BJ (cell line): ENCODE measurements at regions not wholly inside any gene's neighbourhood (a gene's known extent, or its start where the extent isn't known, plus 50 kb on each side); places are given as distances from the start of the nearest gene placed in this dataset.

Experiments
- CTCF ChIA-PET: fragments of 350-600 bp; formaldehyde crosslinking; extraction: SDS; loops from one replicate; lab custom pipeline; 2021; ENCODE audit warnings: antibody characterized with exemption, inconsistent platforms; lab: Yijun Ruan, JAX
- POLR2A ChIA-PET: fragments of 300-600 bp; sonication (Branson Sonifier 250); formaldehyde crosslinking; extraction: SDS; loops from one replicate; lab custom pipeline; 2021; ENCODE audit warnings: antibody characterized with exemption; lab: Charles Lee
- DNase-seq: peaks from one replicate; pipeline ENCODE4 v3.0.0-alpha.2; 2011; ENCODE audit warnings: low read depth
- H3K27me3 ChIP-seq: 2 replicates; pipeline ENCODE4 v1.6.0; 2011; ENCODE audit warnings: low read length; ENCODE audit not compliant: control insufficient read depth, insufficient read depth
- H3K36me3 ChIP-seq: 2 replicates; pipeline ENCODE4 v1.5.1; 2011; ENCODE audit warnings: low read length; ENCODE audit not compliant: control insufficient read depth, insufficient read depth
- H3K4me3 ChIP-seq: 2 replicates; pipeline ENCODE4 v1.5.1; 2011; ENCODE audit warnings: low read depth, mild to moderate bottlenecking, control low read depth, low read length
- CTCF ChIP-seq: IDR thresholded peaks from 2 replicates; pipeline ENCODE4 v1.5.1; 2011; ENCODE audit warnings: low read depth, mild to moderate bottlenecking, control low read depth, inconsistent platforms, low read length, moderate library complexity; ENCODE audit not compliant: insufficient read depth

DNA sequence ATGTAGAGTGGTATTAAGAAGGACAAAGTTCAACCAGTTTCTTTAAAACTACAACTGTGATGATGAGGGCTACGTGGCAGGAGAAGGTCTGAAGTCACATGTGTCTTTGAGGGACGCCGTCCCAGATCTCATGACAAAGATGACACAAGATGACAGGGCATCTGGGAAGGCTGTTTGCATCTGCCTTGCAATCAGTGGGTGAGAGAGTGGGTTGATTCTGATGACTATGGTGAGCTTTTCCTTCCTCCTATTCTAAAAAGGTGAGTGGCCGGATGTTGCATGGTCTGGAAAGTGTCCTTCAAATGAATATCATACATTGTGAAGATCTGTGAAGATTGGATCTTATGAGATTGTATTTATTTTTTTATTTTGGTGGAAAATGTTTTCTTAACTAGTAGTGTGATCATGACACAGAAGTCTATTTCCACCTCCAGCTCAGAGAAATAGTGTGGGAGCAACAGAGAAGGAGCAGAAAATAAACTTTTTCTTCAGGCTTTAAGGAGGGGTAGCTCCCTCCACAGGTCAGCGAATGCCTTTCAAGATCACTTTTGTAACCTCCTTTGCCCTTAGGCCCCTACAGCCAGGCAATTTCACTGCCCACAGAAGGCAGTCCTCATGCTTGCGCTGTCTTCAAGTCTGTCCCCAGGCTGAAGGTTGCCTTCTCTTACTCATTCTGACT lies 76.0 kb upstream of the ATF3 start:
- H3K36me3 ChIP-seq: no peaks in the 10 kb centered on the region
- H3K27me3 ChIP-seq: peaks cover 15% of the 10 kb centered on the region
- TF ChIP-seq CTCF: no peak
- ChIA-PET CTCF (interaction anchor here (1.5 kb wide), 1 partner anchor 26 kb away, joined by 3 read pairs; no protein-coding TSS in a partner anchor), POLR2A (no interaction called here)
- no peak for DNase-seq
- H3K4me3 ChIP-seq: no peak overlapping the region

DNA sequence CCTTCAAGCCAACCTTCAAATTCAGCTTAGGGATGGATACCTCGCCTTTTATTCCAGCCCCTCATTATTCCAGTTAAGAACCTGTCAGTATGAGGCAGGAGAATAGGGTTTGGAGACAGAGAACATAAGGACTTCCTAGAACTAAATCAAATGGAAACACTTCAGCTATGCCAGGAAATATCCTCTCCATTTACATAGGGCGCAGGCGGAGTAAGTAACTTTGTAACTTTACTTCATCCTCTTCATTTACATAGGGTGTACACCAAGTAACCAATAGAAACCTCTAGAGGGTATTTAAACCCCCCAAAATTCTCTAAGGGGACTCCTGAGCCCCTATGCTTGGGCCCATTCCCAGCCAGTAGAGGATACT lies 75.4 kb upstream of the ATF3 start:
- no peak for TF ChIP-seq CTCF
- CTCF ChIA-PET: no interaction called here

DNA sequence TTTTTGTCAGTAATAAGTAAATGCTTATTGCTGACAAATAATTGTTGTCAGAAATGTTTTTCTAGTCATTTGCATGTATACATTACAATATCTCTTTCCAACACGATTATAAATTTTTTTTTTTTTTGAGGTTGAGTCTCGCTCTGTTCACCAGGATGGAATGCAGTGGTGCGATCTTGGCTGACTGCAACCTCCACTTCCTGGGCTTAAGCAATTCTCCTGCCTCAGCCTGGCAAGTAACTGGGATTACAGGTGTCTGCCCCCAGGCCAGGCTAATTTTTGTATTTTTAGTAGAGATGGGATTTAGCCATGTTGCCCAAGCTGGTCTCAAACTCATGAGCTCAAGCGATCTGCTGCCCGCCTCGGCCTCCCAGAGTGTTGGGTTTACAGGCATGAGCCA lies 72.0 kb upstream of the ATF3 start:
- H3K4me3 ChIP-seq: no peak overlapping the region
- no peaks in the 10 kb centered on the region for H3K36me3 ChIP-seq
- TF ChIP-seq CTCF: no peak
- CTCF ChIA-PET: interaction anchor here (0.9 kb wide), 1 partner anchor 31 kb away, joined by 3 read pairs; no protein-coding TSS in a partner anchor
- DNase-seq: no peak
- peaks cover 6% of the 10 kb centered on the region for H3K27me3 ChIP-seq
- POLR2A ChIA-PET: no interaction called here

More for the DNA sequence above, 75.4 kb upstream of the ATF3 start:
- Histone ChIP-seq H3K4me3 (no peak overlapping the region), H3K36me3 (no peaks in the 10 kb centered on the region), H3K27me3 (peaks cover 13% of the 10 kb centered on the region)
- POLR2A ChIA-PET: no interaction called here
- DNase-seq: no peak

DNA sequence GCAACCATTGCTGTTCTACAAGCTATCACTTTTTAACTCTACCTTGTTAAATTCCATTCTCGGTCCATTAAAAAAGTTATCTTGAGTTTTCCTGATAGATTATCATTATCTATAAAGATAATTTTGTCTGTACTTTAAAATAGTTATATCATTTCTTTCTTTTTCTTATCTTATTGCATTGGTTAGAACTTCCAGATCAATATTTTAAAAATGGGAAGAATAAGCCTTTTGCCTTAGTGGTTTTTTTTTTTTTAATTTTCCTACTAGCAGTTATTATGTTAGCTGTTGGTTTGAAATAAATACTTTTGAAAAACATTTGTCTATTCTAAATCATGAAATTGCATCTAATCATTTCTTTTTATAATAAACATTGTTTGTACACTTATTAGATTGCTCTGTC lies 71.0 kb upstream of the ATF3 start:
- peaks cover 6% of the 10 kb centered on the region for H3K27me3 ChIP-seq
- no peak for TF ChIP-seq CTCF
- H3K4me3 ChIP-seq: no peak overlapping the region
- DNase-seq: no peak
- no peaks in the 10 kb centered on the region for H3K36me3 ChIP-seq
- ChIA-PET CTCF (interaction anchor here (0.8 to 0.9 kb wide), 3 partner anchors 9 to 59 kb away, joined by 3 to 4 read pairs (median 3); no protein-coding TSS in a partner anchor), POLR2A (no interaction called here)

- POLR2A ChIA-PET: no interaction called here
- Histone ChIP-seq H3K27me3 (peaks cover 9% of the 10 kb centered on the region), H3K36me3 (no peaks in the 10 kb centered on the region), H3K4me3 (no peak overlapping the region)
- TF ChIP-seq CTCF: no peak
- DNase-seq: no peak
- CTCF ChIA-PET: interaction anchor here (1.2 to 2.0 kb wide), 2 partner anchors 15 to 30 kb away, joined by 3 to 5 read pairs; no protein-coding TSS in a partner anchor
These were observed 68.7 kb upstream of the ATF3 start for GRCh38 chr1:212539737-212540430.
